T-cell (primary cell): ENCODE measurements at regions not wholly inside any gene's neighbourhood (a gene's known extent, or its start where the extent isn't known, plus 50 kb on each side); places are given as distances from the start of the nearest gene placed in this dataset.

ENCODE experiments used
- ATAC-seq, 4 experiments: fragments of 200-7000 bp in 3 of 4; fragments of 150-1000 bp in 1 of 4; cut with Tn5 transposase; replicated peaks in 1 of 4; 1 replicate in 3 of 4; 2 replicates in 1 of 4; pipeline ENCODE4 v1.10.0; 2021; ENCODE audit warnings: moderate library complexity in 3 of 4, mild to moderate bottlenecking in 2 of 4, moderate number of reproducible peaks in 1 of 4
- CTCF ChIA-PET, 2 donors: fragments of 300-600 bp; sonication (Branson Sonifier 250); formaldehyde crosslinking; loops; one replicate each; lab custom pipeline; 2022; ENCODE audit warnings: antibody characterized with exemption in 2 of 2; lab: Charles Lee
- POLR2A ChIA-PET, 2 donors: fragments of 300-600 bp; sonication (Branson Sonifier 250); formaldehyde crosslinking; loops; one replicate each; lab custom pipeline; 2022; ENCODE audit warnings: antibody characterized with exemption in 2 of 2; lab: Charles Lee
- DNase-seq, 35 experiments: peaks; one replicate each; pipeline versions ENCODE4 v3.0.0 to v3.0.0-alpha.2; 2013 to 2023
- H3K27ac ChIP-seq: one replicate; pipeline ENCODE4 v1.5.1; 2013; ENCODE audit warnings: low read length
- H3K27me3 ChIP-seq, 2 experiments: replicated peaks in 1 of 2; 1 replicate in 1 of 2; 2 replicates in 1 of 2; pipeline versions ENCODE4 v1.6.1 to v1.7.0; 2013; ENCODE audit warnings: low read length in 1 of 2, mixed read lengths in 1 of 2; ENCODE audit not compliant: control insufficient read depth in 2 of 2, insufficient read depth in 2 of 2; ENCODE audit errors: extremely low read depth in 1 of 2
- H3K36me3 ChIP-seq, 2 donors: 1 replicate in 1 of 2; 2 replicates in 1 of 2; pipeline versions ENCODE4 v1.6.1 to v1.7.0; 2013; ENCODE audit warnings: low read length in 1 of 2; ENCODE audit not compliant: control insufficient read depth in 2 of 2, insufficient read depth in 1 of 2; ENCODE audit errors: extremely low read depth in 1 of 2
- H3K4me1 ChIP-seq, 2 experiments: 1 replicate in 1 of 2; 2 replicates in 1 of 2; pipeline versions ENCODE4 v1.6.1 to v1.7.0; 2013; ENCODE audit warnings: low read length in 2 of 2, mixed read lengths in 1 of 2; ENCODE audit not compliant: insufficient read depth in 2 of 2, control insufficient read depth in 1 of 2; ENCODE audit errors: extremely low read depth in 1 of 2
- H3K4me3 ChIP-seq, 2 donors: 1 replicate in 1 of 2; 2 replicates in 1 of 2; pipeline versions ENCODE4 v1.5.1 to v1.7.0; 2013; ENCODE audit warnings: mild to moderate bottlenecking in 2 of 2, low read length in 1 of 2, moderate library complexity in 1 of 2; ENCODE audit not compliant: control insufficient read depth in 1 of 2; ENCODE audit errors: extremely low read depth in 1 of 2
- H3K9me3 ChIP-seq: 2 replicates; pipeline ENCODE4 v1.7.0; 2013
- H3K27ac Mint-ChIP-seq, 2 donors: one replicate each; pipeline ENCODE4 v1.8.0; 2020 to 2021; ENCODE audit warnings: mild to moderate bottlenecking in 2 of 2, mixed read lengths in 2 of 2
- H3K27me3 Mint-ChIP-seq, 2 donors: one replicate each; pipeline ENCODE4 v1.8.0; 2021 to 2022; ENCODE audit warnings: mixed read lengths in 2 of 2
- H3K36me3 Mint-ChIP-seq: one replicate; pipeline ENCODE4 v1.8.0; 2021; ENCODE audit warnings: mixed read lengths
- H3K4me1 Mint-ChIP-seq, 3 donors: one replicate each; pipeline ENCODE4 v1.8.0; 2020 to 2022; ENCODE audit warnings: mixed read lengths in 3 of 3, mild to moderate bottlenecking in 1 of 3
- H3K4me3 Mint-ChIP-seq, 3 donors: one replicate each; pipeline ENCODE4 v1.8.0; 2020 to 2022; ENCODE audit warnings: mild to moderate bottlenecking in 3 of 3, mixed read lengths in 3 of 3, moderate library complexity in 3 of 3
- H3K9me3 Mint-ChIP-seq, 3 donors: one replicate each; pipeline ENCODE4 v1.8.0; 2020 to 2022; ENCODE audit warnings: mixed read lengths in 3 of 3
- WGBS: methylation state at CpG from one replicate; pipeline ENCODE4 v1.1.5; 2013; ENCODE audit warnings: missing lambda C conversion rate; ENCODE audit not compliant: insufficient coverage; 5-methylcytosine and 5-hydroxymethylcytosine counted together

- no peaks in the 10 kb centered on the region for H3K36me3 ChIP-seq
- Mint-ChIP-seq H3K9me3 (peaks cover 0 to 4% (median under 1%) of the 10 kb centered on the region in 3 donors), H3K4me3 (no peak overlapping the region), H3K4me1 (no peaks in the 10 kb centered on the region), H3K27me3 (peaks cover 7 to 23% of the 10 kb centered on the region in 2 donors), H3K36me3 (no peaks in the 10 kb centered on the region), H3K27ac (no peak overlapping the region)
- H3K9me3 ChIP-seq, result no peaks in the 10 kb centered on the region
- H3K27me3 ChIP-seq, result no peaks in the 10 kb centered on the region
- ATAC-seq (no peak), DNase-seq (no peak)
- H3K4me3 ChIP-seq, result no peak overlapping the region
- 72% methylated on average over 2 of the region's 3 CpGs for WGBS
- H3K4me1 ChIP-seq, result no peaks in the 10 kb centered on the region
- CTCF ChIA-PET, result no interaction called here
- POLR2A ChIA-PET, result no interaction called here
- H3K27ac ChIP-seq, result no peak overlapping the region
Measured at GRCh38 chr22:34993548-34993947, 72.4 kb upstream of the ISX start.

GRCh38 chr22:34997633-34998299 lies 68.2 kb upstream of the ISX start:
- no peak for ATAC-seq
- CTCF ChIA-PET, result interaction anchor here in 1 of 2 donors (0.6 kb wide), 1 partner anchor 30 kb away, joined by 3 read pairs; no protein-coding TSS in a partner anchor
- no peak overlapping the region for H3K4me3 ChIP-seq

GRCh38 chr22:34998921-34999320 lies 67.0 kb upstream of the ISX start:
- DNase-seq, result no peak
- H3K27me3 ChIP-seq, result peaks cover 2 to 6% of the 10 kb centered on the region in 2 experiments
- H3K27ac ChIP-seq, result no peak overlapping the region
- ATAC-seq, result no peak
- Mint-ChIP-seq H3K36me3 (no peaks in the 10 kb centered on the region), H3K4me3 (no peak overlapping the region), H3K4me1 (no peaks in the 10 kb centered on the region), H3K27me3 (peaks cover 14 to 16% of the 10 kb centered on the region in 2 donors), H3K27ac (no peak overlapping the region), H3K9me3 (peaks cover 0 to 4% (median 0%) of the 10 kb centered on the region in 3 donors)
- H3K4me1 ChIP-seq, result no peaks in the 10 kb centered on the region
- H3K36me3 ChIP-seq, result no peaks in the 10 kb centered on the region
- POLR2A ChIA-PET, result no interaction called here
- H3K9me3 ChIP-seq, result no peaks in the 10 kb centered on the region
- no peak overlapping the region for H3K4me3 ChIP-seq
- CTCF ChIA-PET, result no interaction called here
- no CpG with 5 or more reads among the region's 3 CpGs for WGBS

More at GRCh38 chr22:34997633-34998299, 68.2 kb upstream of the ISX start:
- H3K4me3 Mint-ChIP-seq, result no peak overlapping the region
- Histone ChIP-seq H3K36me3 (no peaks in the 10 kb centered on the region), H3K4me1 (no peaks in the 10 kb centered on the region), H3K9me3 (no peaks in the 10 kb centered on the region), H3K27ac (no peak overlapping the region), H3K27me3 (peaks cover 2 to 6% of the 10 kb centered on the region in 2 experiments)
- no peak overlapping the region for H3K27ac Mint-ChIP-seq
- H3K9me3 Mint-ChIP-seq, result peaks cover 0 to 4% (median 0%) of the 10 kb centered on the region in 3 donors
- no peak for DNase-seq
- H3K27me3 Mint-ChIP-seq, result peaks cover 16 to 25% of the 10 kb centered on the region in 2 donors
- H3K4me1 Mint-ChIP-seq, result no peaks in the 10 kb centered on the region
- WGBS, result 71% methylated on average over 5 of the region's 9 CpGs
- POLR2A ChIA-PET, result no interaction called here
- H3K36me3 Mint-ChIP-seq, result no peaks in the 10 kb centered on the region

- POLR2A ChIA-PET, result no interaction called here
Measured at GRCh38 chr22:35008213-35008612, 57.7 kb upstream of the ISX start.

GRCh38 chr22:35010543-35010942 lies 55.4 kb upstream of the ISX start:
- no peaks in the 10 kb centered on the region for H3K4me1 ChIP-seq
- H3K27ac ChIP-seq, result no peak overlapping the region
- ChIA-PET CTCF (no interaction called here), POLR2A (no interaction called here)
- WGBS, result 79% methylated on average over 6 of the region's 6 CpGs
- H3K36me3 Mint-ChIP-seq, result no peaks in the 10 kb centered on the region
- H3K27me3 ChIP-seq, result peaks cover 0 to 9% of the 10 kb centered on the region in 2 experiments
- no peak overlapping the region for H3K4me3 Mint-ChIP-seq
- H3K36me3 ChIP-seq, result no peaks in the 10 kb centered on the region
- peaks cover 12 to 19% of the 10 kb centered on the region in 2 donors for H3K27me3 Mint-ChIP-seq
- no peaks in the 10 kb centered on the region for H3K4me1 Mint-ChIP-seq
- no peak overlapping the region for H3K4me3 ChIP-seq
- ATAC-seq (no peak), DNase-seq (no peak)
- no peaks in the 10 kb centered on the region for H3K9me3 Mint-ChIP-seq
- H3K27ac Mint-ChIP-seq, result no peak overlapping the region
- H3K9me3 ChIP-seq, result no peaks in the 10 kb centered on the region

More at GRCh38 chr22:35008213-35008612, 57.7 kb upstream of the ISX start:
- CTCF ChIA-PET, result no interaction called here
- H3K27ac ChIP-seq, result no peak overlapping the region
- no peaks in the 10 kb centered on the region for H3K4me1 ChIP-seq
- DNase-seq (no peak), ATAC-seq (no peak)
- Mint-ChIP-seq H3K4me1 (no peaks in the 10 kb centered on the region), H3K4me3 (no peak overlapping the region), H3K27me3 (peaks cover 12 to 25% of the 10 kb centered on the region in 2 donors), H3K9me3 (no peaks in the 10 kb centered on the region), H3K36me3 (no peaks in the 10 kb centered on the region), H3K27ac (no peak overlapping the region)
- no peaks in the 10 kb centered on the region for H3K36me3 ChIP-seq
- WGBS, result 65% methylated on average over 3 of the region's 5 CpGs
- peaks cover 0 to 9% of the 10 kb centered on the region in 2 experiments for H3K27me3 ChIP-seq
- no peak overlapping the region for H3K4me3 ChIP-seq
- H3K9me3 ChIP-seq, result no peaks in the 10 kb centered on the region

GRCh38 chr22:35014812-35015211 lies 51.1 kb upstream of the ISX start:
- ChIA-PET CTCF (no interaction called here), POLR2A (no interaction called here)
- no peak overlapping the region for H3K4me3 ChIP-seq
- Mint-ChIP-seq H3K4me1 (no peaks in the 10 kb centered on the region), H3K27ac (no peak overlapping the region), H3K9me3 (no peaks in the 10 kb centered on the region), H3K27me3 (peaks cover 0 to 5% of the 10 kb centered on the region in 2 donors), H3K36me3 (no peaks in the 10 kb centered on the region), H3K4me3 (no peak overlapping the region)
- H3K9me3 ChIP-seq, result no peaks in the 10 kb centered on the region
- 80% methylated on average over 7 of the region's 9 CpGs for WGBS
- no peaks in the 10 kb centered on the region for H3K36me3 ChIP-seq
- H3K27me3 ChIP-seq, result peaks cover 0 to 3% of the 10 kb centered on the region in 2 experiments
- DNase-seq (no peak), ATAC-seq (no peak)
- H3K4me1 ChIP-seq, result no peaks in the 10 kb centered on the region
- no peak overlapping the region for H3K27ac ChIP-seq
